HG02938 (cell line): ENCODE measurements at regions not wholly inside any gene's neighbourhood (a gene's known extent, or its start where the extent isn't known, plus 50 kb on each side); places are given as distances from the start of the nearest gene placed in this dataset.

Experiments used
- ATAC-seq: cut with Tn5 transposase; IDR thresholded peaks from one replicate; pipeline ENCODE4 v1.9.1; 2021; ENCODE audit warnings: mild to moderate bottlenecking, moderate library complexity; ENCODE audit not compliant: unreplicated experiment

DNA sequence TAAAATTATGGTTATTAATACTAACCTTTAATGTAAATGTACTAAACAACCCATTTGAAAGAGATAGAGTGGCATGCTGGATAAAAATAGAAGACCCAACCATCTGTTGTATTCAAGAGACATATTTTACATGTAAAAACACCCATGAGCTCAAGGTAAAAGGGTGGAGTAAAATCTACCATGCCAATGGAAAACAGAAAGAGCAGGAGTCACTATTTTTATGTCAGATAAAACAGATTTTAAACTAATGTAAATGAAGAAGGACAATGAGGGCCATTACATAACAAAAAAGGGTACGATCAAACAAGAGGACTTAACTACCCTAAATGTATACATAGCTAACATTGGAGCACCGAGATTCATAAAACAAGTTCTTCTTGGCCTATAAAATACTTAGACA is 66.3 kb downstream of the ITM2A start:
- ATAC-seq: no peak

- ATAC-seq: no peak
These were observed 76.5 kb downstream of the ITM2A start for GRCh38 chrX:79290596-79290995.

DNA sequence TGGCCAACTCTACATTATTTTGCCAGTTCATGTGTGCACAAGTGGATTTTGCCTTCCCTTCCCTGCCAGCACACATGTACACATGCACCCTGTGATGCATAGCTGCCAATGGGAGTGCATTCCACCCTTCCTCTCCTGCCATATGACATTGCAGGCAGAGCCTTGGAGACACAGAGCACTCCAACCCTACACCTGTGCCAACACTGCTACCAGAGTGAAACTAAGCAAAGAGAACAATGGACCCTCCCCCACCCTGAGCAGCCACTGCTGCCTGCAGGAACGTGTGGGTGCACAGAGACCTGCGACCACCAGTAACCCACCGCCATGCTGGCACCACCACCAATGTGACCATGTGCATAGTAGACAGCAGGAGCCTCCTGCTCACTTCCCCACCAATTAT is 78.4 kb downstream of the ITM2A start:
- ATAC-seq: no peak

GRCh38 chrX:79287724-79288123 is 79.4 kb downstream of the ITM2A start:
- ATAC-seq: no peak

- ATAC-seq: no peak
These were observed 85.4 kb downstream of the ITM2A start for GRCh38 chrX:79281775-79282174.

DNA sequence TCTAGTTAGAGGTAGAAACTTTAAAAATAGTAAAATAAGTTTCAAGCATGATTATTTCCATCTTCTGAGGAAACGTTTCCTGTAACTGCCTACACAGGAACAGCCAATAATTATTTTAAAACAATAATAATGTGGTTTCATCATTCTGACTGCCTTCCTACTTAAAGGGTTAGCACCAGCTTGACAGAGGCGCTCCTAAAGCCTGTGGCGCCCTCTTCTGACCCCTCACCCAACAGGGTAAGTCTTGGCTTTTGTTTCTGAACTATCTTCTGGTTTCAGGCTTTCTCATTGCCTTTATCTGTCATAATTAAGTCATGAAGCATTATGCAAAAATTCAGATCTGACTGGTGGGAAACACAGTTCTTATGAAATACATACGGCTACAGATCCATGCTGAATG is 96.7 kb downstream of the ITM2A start:
- ATAC-seq: peak; percentile 75

- no peak for ATAC-seq
These were observed 98.3 kb downstream of the ITM2A start for GRCh38 chrX:79268788-79269187.

DNA sequence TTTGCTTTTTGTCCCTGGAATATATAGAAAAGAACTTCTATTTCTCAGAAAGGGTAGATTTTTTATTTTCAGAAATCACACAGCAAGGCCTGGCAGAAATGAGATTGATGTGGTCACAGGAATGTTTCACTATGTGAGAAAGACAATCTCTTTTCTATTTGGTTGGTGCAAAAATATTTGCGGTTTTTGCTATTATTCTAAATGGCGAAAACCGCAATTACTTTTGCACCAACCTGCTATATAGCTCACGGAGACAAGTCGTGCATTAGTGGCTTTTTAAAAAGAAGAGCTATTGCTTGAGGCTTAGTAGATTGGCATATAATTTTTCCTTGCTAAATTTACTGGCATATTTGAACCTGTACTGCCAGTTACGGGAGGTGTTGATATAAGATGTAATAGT is 100.4 kb downstream of the ITM2A start:
- ATAC-seq: no peak

- no peak for ATAC-seq
These were observed 103.6 kb downstream of the ITM2A start for GRCh38 chrX:79263550-79263949.

DNA sequence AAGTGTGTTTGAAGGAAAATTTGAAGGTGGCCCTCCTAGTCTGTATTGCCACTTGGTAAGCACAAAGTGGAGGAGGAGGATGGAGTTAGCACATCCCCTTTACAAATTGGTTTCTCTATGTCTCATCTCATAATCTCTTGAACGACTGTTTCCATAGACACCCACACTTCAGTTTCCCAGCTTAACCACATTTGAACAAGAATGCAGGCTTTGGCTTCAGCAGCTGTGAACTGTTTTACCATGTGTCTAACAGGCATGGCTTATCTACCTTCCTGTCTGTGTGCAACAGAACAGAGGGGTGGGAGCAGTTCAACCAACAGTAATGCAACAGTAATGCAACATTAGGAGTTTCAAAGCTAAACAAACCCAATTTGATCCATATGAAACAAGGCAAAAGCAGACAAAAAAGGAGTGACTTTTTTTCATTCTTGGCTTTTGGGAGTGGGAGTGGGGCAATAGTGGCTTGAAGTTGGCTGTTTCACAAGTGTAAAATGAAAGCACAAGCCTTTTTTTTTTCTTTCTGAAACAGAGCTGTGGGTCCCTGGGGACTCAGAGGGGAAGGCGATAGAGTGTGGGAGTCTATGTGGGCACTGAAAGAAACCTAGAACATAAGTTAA is 108.0 kb downstream of the ITM2A start:
- peak; percentile 85 for ATAC-seq

DNA sequence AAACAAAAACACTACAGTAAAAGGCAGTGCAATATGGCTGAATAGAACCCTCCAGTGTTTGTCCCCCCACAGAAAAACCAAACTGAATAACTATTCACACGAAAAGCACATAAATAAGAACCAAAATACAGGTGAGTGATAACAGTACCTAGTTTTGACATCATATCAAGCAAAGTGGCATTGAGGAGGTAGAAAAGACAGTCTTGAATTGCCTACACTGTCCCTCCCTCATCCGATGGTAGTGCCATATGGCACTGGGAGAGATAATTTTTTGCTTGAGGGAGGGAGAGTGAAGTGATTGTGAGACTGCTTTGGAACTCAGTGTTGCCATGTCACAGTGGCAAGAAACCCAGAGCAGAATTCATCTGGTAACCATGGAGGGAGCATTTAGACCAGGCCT is 99.2 kb downstream of the GPR174 start:
- no peak for ATAC-seq

DNA sequence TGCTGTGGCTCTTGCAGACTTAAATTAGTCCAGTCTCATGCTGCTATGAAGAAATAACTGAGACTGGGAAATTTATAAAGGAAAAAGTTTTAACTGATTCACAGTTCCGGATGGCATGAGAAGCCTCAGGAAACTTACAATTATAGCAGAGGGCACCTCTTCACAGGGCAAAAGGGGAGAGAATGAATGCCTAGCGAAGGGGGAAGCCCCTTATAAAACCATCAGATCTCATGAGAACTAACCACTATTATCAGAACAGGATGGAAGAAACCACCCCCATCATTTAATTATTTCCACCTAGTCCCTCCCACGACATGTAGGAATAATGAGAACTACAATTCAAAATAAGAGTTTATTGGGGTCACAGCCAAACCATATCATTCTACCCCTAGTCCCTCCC is 91.4 kb downstream of the GPR174 start:
- ATAC-seq: no peak

DNA sequence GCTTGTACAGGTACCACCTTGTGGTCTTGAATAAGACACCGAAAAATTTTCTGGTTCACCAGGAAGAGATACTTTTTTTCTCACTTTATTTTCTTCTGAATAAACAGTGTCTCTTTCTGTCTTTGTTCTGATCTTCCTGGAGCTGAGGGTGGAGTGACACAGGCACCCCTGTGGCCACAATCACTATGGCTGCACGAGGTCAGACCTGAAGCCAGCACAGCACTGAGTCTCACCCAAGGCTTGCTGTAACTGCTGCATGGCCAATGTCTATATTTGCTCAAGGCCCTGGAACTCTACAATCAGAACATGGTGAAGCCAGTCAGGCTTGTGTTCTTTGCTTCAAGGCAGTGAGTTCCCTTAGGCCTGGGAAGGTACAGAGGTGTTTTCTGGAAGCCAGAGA is 87.2 kb downstream of the GPR174 start:
- no peak for ATAC-seq
